Activated CD4-positive, alpha-beta T cell treated with anti-CD3 and anti-CD28 coated beads, Interleukin-10, Interleukin-2, amounts not matched to agents 100 ng/mL and 50 ng/mL, durations not matched to agents 16 hours and 8 hours (primary cell): ENCODE measurements at regions not wholly inside any gene's neighbourhood (a gene's known extent, or its start where the extent isn't known, plus 50 kb on each side); places are given as distances from the start of the nearest gene placed in this dataset.
"Not testable (repeated sequence)": the region's sequence is repeated elsewhere in the genome, so short reads cannot be mapped to it uniquely, and the experiment has no call there.

Source experiments
- DNase-seq: peaks from one replicate; pipeline ENCODE4 v3.0.0-alpha.2; 2020

DNA sequence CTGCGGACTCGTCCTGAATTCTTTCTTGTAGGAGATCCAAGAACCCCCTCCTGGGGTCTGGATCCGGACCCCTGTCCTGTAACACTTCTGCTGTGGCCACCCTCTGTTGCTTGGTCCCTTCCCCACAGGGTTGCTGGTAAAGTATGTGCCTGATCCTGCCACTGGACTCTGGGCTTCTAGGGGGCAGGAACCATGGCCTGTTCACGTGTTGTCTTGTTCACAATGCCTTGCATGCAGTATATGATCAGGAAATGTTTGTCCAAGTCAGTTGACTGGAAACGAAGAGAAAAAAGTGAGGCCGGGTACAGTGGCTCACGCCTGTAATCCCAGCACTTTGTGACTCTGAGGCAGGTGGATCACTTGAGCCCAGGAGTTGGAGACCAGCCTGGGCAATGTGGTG, 139.3 kb upstream of the ALDH1B1 start:
- no peak for DNase-seq

- no peak for DNase-seq
These were observed 141.3 kb upstream of the ALDH1B1 start for GRCh38 chr9:38251036-38251860.

GRCh38 chr9:38250279-38251035, 142.0 kb upstream of the ALDH1B1 start:
- no peak for DNase-seq

- no peak for DNase-seq
These were observed 142.8 kb upstream of the ALDH1B1 start for GRCh38 chr9:38249587-38250210.

DNA sequence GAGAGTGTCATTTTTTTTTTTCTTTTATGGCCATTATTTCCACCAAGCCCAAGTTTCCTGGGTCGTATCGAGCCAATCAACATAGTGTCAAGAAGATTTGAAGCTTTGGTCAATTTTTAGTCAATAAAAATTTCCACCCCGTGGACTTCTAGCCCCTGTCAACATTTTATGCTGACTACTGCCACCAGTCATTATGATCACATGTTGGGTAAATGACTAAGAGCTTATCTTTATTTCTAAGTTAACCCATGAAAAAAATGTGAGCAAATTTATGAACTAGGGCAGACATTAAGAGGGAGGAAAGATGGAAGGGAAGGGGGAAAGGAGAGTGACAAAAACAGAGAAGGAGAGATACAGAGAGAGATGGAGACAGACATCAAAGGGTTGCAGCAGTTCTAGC, 143.5 kb upstream of the ALDH1B1 start:
- no peak for DNase-seq

- no peak for DNase-seq
These were observed 145.7 kb upstream of the ALDH1B1 start for GRCh38 chr9:38246833-38247232.

DNA sequence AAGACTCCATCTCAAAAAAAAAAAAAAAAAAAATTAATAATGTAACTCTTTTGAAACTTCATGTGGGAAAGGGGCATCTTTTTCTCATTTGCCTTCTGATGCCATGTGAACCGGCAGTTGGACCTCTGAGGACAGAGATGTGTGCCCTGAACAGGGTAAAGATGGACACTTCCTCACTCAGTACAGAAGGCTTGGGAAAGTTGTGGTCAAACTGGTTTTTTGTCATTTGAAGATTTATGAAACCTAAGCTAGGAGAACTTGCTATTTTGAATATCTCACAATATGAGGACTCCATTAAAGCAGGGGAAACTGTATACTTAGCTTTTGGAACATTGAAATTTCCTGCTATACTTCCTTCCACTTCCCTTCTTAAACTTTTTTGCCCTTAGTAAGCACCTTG, 147.5 kb upstream of the ALDH1B1 start:
- DNase-seq, result no peak

- DNase-seq, result no peak
These were observed 148.5 kb upstream of the ALDH1B1 start for GRCh38 chr9:38243993-38244392.

GRCh38 chr9:38242151-38242550, 150.4 kb upstream of the ALDH1B1 start:
- DNase-seq, result not testable (repeated sequence)

- no peak for DNase-seq
These were observed 152.5 kb upstream of the ALDH1B1 start for GRCh38 chr9:38240051-38240450.

GRCh38 chr9:38235244-38235643, 157.3 kb upstream of the ALDH1B1 start:
- no peak for DNase-seq

DNA sequence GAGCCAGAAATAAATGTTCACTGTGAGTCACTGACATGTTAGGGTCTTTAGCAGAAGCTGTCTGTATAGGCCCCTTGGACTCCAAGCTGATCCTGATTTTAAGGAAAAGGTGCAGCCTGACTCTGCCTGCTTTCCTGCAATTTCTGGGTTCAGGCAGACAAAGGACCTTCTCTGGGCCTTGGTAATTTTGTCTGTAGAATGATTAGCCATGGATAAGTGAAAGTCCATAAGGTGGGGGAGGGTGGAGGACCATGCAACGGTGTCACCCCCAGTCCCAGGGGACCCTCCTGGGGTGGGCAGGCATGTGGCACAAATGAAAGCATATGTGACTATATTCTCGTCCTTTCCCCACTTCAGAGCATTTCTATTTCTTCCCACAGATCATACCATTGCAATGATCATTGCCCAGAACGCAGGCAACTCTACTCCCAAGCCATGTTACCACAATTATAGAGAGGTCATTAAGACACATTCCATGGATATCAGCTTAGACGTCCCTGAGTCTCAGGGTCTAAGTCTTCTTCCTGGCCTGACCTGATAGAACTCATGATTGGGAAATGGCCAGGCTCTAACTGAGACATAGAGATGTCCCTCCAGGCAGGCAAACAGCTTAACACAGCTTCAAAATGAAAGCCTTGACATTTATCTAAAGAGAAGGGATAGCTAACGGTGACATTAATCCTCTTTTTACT, 157.9 kb upstream of the ALDH1B1 start:
- no peak for DNase-seq

DNA sequence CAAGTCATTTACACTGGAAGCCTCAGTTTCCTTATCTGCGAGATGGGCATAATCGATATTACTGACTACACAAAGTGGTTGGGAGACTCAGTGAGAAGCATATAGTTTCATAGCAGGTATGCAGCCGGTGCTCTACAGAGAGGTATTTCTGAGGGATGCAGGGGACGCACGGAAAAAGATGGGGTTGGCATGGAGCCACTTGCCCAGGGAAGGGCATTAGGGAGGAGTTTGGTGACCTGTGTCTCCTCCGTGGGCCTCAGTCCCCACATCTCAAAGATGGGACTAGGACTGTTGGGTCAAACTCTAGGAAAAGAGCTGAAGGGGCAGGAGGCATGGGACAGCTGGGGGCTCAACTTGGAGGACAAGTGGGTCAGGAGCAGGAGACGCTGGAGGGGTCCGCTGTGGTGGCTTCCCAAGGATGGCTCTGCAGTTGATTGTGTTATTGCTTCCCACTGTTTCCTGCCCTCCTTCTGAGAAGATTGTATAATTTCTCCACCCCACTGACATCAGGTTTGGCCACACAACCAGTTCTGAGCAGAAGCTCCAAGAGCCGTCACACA, 158.6 kb upstream of the ALDH1B1 start:
- DNase-seq, result no peak

DNA sequence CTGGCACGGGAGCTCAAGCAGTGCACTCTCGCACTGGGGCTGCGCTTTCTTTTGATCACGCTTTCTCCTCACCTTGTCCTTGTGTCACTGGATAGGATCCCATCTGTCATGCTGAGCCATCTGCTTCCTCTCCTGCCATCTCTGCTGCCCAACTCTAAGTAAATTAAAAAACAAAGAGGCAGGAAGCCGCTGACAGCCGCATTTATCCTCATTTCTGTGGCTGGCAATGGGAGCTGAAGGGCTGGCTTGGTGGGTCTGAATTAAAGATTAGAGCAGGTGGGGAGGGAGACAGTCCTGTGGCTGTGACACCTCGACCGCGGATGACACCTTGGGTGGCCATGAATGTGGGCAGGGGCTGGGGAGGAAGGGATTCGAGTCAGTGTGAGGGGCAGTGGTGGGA, 159.2 kb upstream of the ALDH1B1 start:
- DNase-seq, result no peak

- DNase-seq, result no peak
These were observed 159.6 kb upstream of the ALDH1B1 start for GRCh38 chr9:38232895-38233294.

DNA sequence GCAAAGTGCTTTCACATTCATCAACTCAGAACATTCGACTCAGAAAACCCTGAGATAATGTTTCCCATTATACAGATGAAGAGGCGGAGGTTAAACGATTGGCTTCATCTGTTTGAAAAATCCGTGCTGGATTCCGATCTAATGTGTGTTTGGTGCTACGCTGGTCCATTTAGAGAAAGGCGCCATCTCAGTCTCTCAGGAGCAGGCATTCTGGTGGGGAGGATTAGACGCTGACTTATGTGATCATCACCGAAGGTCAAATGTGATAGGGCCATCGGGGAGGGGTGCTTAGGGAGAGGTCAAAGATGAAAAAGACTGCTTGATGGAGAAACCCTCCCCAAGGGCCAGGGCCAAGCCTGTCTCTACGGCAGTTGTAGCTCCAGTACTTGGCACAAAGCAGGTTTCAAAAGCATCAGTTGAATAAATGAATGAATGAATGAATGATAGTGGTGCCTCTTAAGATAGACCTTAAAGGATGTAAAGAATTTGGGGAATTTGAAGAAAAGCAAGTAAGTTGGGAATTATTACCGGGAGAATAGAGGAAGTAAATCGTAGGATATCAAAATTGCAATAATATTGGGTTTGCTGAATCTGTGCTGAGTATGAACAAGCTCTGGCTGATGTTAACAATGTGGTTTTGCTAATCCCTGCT, 160.6 kb upstream of the SHB start:
- DNase-seq, result no peak

DNA sequence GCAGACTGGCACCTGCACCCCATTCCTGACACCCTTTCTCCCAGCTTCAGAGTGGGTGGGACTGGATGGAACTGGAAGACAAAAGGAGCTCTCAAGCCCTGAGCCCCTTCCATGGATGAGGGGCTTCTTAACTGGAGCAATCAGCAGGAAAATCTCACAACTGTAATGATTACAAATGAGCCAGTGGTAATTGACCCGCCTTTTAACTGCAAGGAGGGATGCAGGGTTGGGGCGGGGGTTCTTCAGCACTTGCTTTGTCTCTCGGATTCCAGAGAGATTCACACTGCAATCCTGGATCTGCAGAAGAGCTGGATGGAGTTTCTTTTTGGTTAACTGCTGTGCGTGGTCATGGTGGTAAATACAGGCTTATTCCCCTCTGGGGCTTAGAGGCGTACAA, 160.1 kb upstream of the SHB start:
- no peak for DNase-seq

GRCh38 chr9:38228331-38229103, 159.5 kb upstream of the SHB start:
- DNase-seq, result no peak

DNA sequence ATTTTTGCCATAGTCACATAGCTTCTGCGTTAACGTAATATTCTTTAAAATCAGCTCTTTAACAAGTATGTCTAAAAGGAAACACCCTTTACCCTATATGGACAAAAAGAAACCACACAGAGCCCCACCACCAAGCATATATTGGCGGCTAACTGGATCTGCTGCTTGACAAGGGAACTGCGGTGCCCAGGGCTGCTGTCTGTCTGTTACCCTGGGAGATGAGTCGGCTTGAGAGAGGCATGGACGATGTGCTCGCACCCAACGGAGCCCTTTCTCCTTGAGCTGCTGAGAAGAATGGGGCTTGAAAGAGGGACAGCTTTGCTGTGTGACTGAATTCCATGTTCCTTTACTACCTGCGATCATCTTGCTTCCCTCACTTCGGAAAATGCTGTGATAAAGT, 158.6 kb upstream of the SHB start:
- peak; percentile 2 for DNase-seq

GRCh38 chr9:38227061-38227540, 158.1 kb upstream of the SHB start:
- DNase-seq, result peak; percentile 46

DNA sequence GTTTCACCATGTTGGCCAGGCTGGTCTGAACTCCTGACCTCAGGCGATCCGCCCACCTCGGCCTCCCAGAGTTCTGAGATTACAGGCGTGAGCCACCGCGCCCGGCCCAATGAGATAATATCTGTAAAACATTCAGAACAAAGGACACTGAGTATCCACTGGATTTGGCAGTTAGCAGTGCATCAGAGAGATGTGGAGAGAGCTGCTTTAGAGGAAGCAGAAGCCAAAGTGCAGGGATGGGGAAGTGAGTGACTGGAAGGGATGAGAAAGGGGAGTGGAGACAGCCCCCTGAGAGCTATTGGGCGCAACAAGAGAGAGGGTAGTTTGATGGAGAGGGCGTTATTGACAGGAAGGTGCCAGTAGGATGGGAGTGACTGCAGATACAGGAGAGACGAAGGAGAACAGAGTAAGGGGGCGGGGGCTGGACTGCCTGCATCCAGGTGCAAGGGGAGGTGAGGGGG, 157.5 kb upstream of the SHB start:
- DNase-seq, result no peak
